H1 (cell line): ENCODE measurements at regions not wholly inside any gene's neighbourhood (a gene's known extent, or its start where the extent isn't known, plus 50 kb on each side); places are given as distances from the start of the nearest gene placed in this dataset.

Experiments
- BCL11A ChIP-seq, 2 experiments: IDR thresholded peaks; one replicate each; pipeline ENCODE4 v1.6.1; 2011; ENCODE audit warnings: low read depth in 2 of 2, low read length in 2 of 2, mild to moderate bottlenecking in 2 of 2
- CBX8 ChIP-seq: fragments of 300-800, 300-1000 bp; sonication (generic); IDR thresholded peaks from 2 replicates; pipeline ENCODE4 v1.7.1; 2016; ENCODE audit warnings: low read depth, low read length, borderline replicate concordance
- PHF8 ChIP-seq: fragments of 200-600 bp; sonication (generic); conservative IDR thresholded peaks from 2 replicates; pipeline ENCODE4 v1.7.1; 2012; ENCODE audit warnings: low read depth, mild to moderate bottlenecking, inconsistent platforms, low read length, moderate library complexity
- SIX5 ChIP-seq: IDR thresholded peaks from 2 replicates; pipeline ENCODE4 v1.6.1; 2011; ENCODE audit warnings: mild to moderate bottlenecking, low read depth, low read length
- SP1 ChIP-seq: IDR thresholded peaks from 2 replicates; pipeline ENCODE4 v1.6.1; 2011; ENCODE audit warnings: low read depth, low read length
- SP2 ChIP-seq: IDR thresholded peaks from 2 replicates; pipeline ENCODE4 v1.6.1; 2012; ENCODE audit warnings: mild to moderate bottlenecking, low read length, inconsistent platforms

- no peak for TF ChIP-seq PHF8
- TF ChIP-seq CBX8, result no peak
- no peak for TF ChIP-seq BCL11A (IDR thresholded peaks at IDR 0.05; ENCODE audit: low read depth in 2 of 2, low read length in 2 of 2)
- TF ChIP-seq SP2, result no peak
- no peak for TF ChIP-seq SIX5
- no peak for TF ChIP-seq SP1
- TF ChIP-seq, all 59 proteins: peak for 0
Measured at GRCh38 chr3:13208706-13209633, 135.7 kb upstream of the IQSEC1 start (continued).
